ENCODE measurements at regions not wholly inside any gene's neighbourhood (a gene's known extent, or its start where the extent isn't known, plus 50 kb on each side); places are given as distances from the start of the nearest gene placed in this dataset.

DNA sequence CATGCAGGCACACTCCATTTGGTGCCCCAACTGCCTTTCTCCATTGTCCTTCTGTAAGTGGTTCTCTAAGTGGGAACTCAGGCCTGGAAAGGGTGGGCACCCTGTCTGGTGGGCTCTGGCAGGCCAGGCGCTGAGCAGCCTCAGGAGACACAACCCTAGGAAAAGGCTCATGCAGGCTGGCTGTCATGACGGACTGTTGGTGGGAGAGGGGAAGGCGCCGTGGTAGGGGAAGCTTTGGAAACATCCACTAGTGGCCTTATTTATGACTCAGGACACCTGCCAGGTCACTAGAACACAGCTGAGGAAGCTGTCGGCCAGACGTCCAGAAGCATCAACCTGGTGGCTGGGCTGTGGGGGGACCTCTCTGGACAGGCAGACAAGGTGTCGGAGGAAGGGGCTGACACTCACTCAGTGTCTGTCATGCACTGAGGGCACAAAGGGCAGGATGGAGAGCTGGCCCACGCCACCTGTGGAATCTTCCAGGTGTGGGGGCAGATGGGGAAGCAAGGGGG, 216.0 kb downstream of the SEC14L1 start:
- H3K4me3 ChIP-seq: no peak overlapping the region
- DNase-seq: peak in 1 of 2 donors; percentile 22
- TF ChIP-seq EP300 (IDR thresholded peaks at IDR 0.05): no peak
- no peak for TF ChIP-seq POLR2AphosphoS5 (IDR thresholded peaks at IDR 0.05)
- TF ChIP-seq, protein P1, sequence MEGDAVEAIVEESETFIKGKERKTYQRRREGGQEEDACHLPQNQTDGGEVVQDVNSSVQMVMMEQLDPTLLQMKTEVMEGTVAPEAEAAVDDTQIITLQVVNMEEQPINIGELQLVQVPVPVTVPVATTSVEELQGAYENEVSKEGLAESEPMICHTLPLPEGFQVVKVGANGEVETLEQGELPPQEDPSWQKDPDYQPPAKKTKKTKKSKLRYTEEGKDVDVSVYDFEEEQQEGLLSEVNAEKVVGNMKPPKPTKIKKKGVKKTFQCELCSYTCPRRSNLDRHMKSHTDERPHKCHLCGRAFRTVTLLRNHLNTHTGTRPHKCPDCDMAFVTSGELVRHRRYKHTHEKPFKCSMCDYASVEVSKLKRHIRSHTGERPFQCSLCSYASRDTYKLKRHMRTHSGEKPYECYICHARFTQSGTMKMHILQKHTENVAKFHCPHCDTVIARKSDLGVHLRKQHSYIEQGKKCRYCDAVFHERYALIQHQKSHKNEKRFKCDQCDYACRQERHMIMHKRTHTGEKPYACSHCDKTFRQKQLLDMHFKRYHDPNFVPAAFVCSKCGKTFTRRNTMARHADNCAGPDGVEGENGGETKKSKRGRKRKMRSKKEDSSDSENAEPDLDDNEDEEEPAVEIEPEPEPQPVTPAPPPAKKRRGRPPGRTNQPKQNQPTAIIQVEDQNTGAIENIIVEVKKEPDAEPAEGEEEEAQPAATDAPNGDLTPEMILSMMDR (IDR thresholded peaks at IDR 0.05): no peak
- no peak for TF ChIP-seq POLR2A (IDR thresholded peaks at IDR 0.05)
- H3K9me3 ChIP-seq: no peaks in the 10 kb centered on the region
- no peaks in the 10 kb centered on the region for H3K27me3 ChIP-seq
- peak overlapping the region in 3 of 5 donors; percentile 32 to 77 (median 33) for H3K27ac ChIP-seq
- WGBS, 5 donors: 64 to 83% (median 81%) methylated on average over 4 to 8 of the region's 8 CpGs
- H3K36me3 ChIP-seq: no peaks in the 10 kb centered on the region
- H3K4me1 ChIP-seq: peaks cover 9 to 51% (median 32%) of the 10 kb centered on the region in 4 donors
- intact Hi-C loops (cut with DNase I; ENCODE audit: low total_unique reads): no loop called here

DNA sequence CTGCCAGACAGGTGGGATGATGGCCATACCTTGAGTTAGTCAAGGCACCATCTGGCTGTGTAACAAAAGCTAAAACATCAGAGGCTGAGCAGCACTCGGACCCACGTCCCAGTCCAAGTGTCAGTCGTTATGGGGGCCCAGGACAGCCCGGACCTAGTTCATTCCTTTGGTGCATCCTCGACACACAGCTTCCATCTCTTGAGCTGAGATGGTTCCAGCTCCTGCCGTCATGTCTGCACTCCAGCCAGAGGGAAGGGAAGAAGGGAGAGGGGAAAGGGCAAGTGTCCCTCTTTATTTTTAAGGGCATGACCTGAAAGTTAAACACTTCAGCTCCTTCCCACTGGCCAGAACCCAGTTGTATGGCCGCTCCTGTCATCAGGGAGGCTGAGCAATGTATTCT, 218.0 kb downstream of the SEC14L1 start:
- H3K4me1 ChIP-seq: peaks cover 12 to 51% (median 35%) of the 10 kb centered on the region in 4 donors
- no peaks in the 10 kb centered on the region for H3K27me3 ChIP-seq
- no peaks in the 10 kb centered on the region for H3K9me3 ChIP-seq
- H3K36me3 ChIP-seq: no peaks in the 10 kb centered on the region
- TF ChIP-seq POLR2AphosphoS5 (IDR thresholded peaks at IDR 0.05) (no peak), POLR2A (IDR thresholded peaks at IDR 0.05) (no peak), EP300 (IDR thresholded peaks at IDR 0.05) (no peak)
- TF ChIP-seq, protein P1 (IDR thresholded peaks at IDR 0.05): no peak
- DNase-seq: peak; percentile 9 to 38
- no peak overlapping the region for H3K4me3 ChIP-seq
- peak overlapping the region in 1 of 5 donors; percentile 24 for H3K27ac ChIP-seq
- 73 to 86% (median 79%) methylated on average over 7 of the region's 7 CpGs for WGBS, 5 donors
- intact Hi-C loops (cut with DNase I; ENCODE audit: low total_unique reads): no loop called here

DNA sequence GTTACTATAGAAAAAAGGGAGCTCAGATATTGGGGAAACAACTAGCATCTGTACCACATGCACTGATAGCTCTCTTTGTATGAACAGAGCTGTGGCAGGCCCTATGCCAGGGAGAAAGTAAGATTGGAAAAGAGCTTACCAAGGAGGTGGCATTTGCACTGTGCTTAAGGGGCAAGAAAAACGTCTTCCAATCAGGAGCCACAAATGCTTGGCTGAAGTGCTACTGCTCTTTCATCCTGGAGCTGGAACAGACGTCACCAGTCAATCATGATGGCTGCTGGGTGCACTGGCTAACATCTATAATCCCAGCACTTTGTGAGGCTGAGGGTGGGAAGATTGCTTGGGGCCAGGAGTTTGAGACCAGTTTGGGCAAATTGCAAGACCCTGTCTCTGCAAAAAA, 218.5 kb downstream of the SEC14L1 start:
- peaks cover 12 to 51% (median 35%) of the 10 kb centered on the region in 4 donors for H3K4me1 ChIP-seq
- H3K9me3 ChIP-seq: no peaks in the 10 kb centered on the region
- intact Hi-C loops (cut with DNase I; ENCODE audit: low total_unique reads): no loop called here
- 30 to 59% (median 36%) methylated on average over 2 of the region's 2 CpGs for WGBS, 5 donors
- H3K36me3 ChIP-seq: no peaks in the 10 kb centered on the region
- peak overlapping the region in 1 of 5 donors; percentile 24 for H3K27ac ChIP-seq
- H3K27me3 ChIP-seq: no peaks in the 10 kb centered on the region
- H3K4me3 ChIP-seq: no peak overlapping the region
- DNase-seq: peak; percentile 8 to 14
- no peak for TF ChIP-seq POLR2A (IDR thresholded peaks at IDR 0.05)
- TF ChIP-seq POLR2AphosphoS5 (IDR thresholded peaks at IDR 0.05): peak in 1 of 3 donors; percentile 7

DNA sequence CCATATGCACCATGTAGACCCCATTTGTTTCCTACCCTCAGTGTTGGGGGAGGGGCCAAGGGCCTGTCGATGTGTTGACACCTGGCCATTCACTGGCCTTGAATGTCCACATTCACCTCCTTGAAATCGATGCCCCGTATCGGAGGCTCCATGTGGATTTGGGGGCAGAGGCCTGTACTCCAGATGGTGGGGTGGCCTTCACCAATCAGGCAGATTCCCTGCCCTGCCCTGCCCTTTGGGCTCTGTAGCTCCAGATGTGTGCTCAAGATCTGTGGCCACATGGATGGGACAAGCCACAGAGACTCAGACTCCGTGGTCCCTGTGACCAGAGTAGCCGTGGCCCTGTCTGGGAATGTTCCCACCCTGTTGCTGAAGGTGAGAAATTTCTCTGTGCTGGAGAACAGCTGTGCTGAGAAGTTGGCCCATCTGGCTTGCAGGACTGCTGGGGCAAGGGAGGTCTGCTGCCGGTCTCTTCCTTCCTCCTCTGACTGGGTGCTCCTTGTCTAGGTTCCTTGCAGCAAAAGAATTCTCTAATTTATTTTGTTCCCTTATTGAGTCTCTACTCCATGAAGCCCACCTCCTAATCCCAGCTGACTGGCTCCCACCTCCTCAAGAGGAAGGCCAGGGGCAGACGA, 221.3 kb downstream of the SEC14L1 start:
- intact Hi-C loops (cut with DNase I; ENCODE audit: low total_unique reads): no loop called here
- no peak overlapping the region for H3K4me3 ChIP-seq
- no peaks in the 10 kb centered on the region for H3K9me3 ChIP-seq
- H3K4me1 ChIP-seq: peaks cover 36 to 62% (median 50%) of the 10 kb centered on the region in 4 donors
- WGBS, 5 donors: 75 to 91% (median 90%) methylated on average over 5 to 8 of the region's 8 CpGs
- no peaks in the 10 kb centered on the region for H3K27me3 ChIP-seq
- peak overlapping the region in 1 of 5 donors; percentile 83 for H3K27ac ChIP-seq
- no peak for TF ChIP-seq POLR2AphosphoS5 (IDR thresholded peaks at IDR 0.05)
- TF ChIP-seq, protein P1 (IDR thresholded peaks at IDR 0.05): no peak
- TF ChIP-seq POLR2A (IDR thresholded peaks at IDR 0.05): no peak
- no peaks in the 10 kb centered on the region for H3K36me3 ChIP-seq
- DNase-seq: peak in 1 of 2 donors; percentile 5

Measured in stomach (tissue), 8 donors.